Type B pancreatic cell (in vitro differentiated cells): ENCODE measurements at regions not wholly inside any gene's neighbourhood (a gene's known extent, or its start where the extent isn't known, plus 50 kb on each side); places are given as distances from the start of the nearest gene placed in this dataset.

ENCODE experiments used
- DNase-seq: peaks from one replicate; pipeline ENCODE4 v3.0.0; 2021; ENCODE audit warnings: mixed read lengths; ENCODE audit not compliant: unreplicated experiment; ENCODE audit errors: extremely low spot score
- H3K27ac Mint-ChIP-seq: 2 replicates; pipeline ENCODE4 v1.8.0; 2021; ENCODE audit warnings: mild to moderate bottlenecking, mixed read lengths
- H3K27me3 Mint-ChIP-seq: 2 replicates; pipeline ENCODE4 v1.8.0; 2021; ENCODE audit warnings: mixed read lengths
- H3K36me3 Mint-ChIP-seq: 2 replicates; pipeline ENCODE4 v1.8.0; 2021; ENCODE audit warnings: mixed read lengths
- H3K4me1 Mint-ChIP-seq: one replicate; pipeline ENCODE4 v1.8.0; 2021; ENCODE audit warnings: mixed read lengths; ENCODE audit not compliant: unreplicated experiment
- H3K4me3 Mint-ChIP-seq: 2 replicates; pipeline ENCODE4 v1.8.0; 2021; ENCODE audit warnings: mild to moderate bottlenecking, mixed read lengths
- H3K9me3 Mint-ChIP-seq: 2 replicates; pipeline ENCODE4 v1.8.0; 2021; ENCODE audit warnings: mixed read lengths
- CTCF ChIP-seq: fragments of 200-600 bp; sonication (generic); conservative IDR thresholded peaks from 2 replicates; pipeline ENCODE4 v1.5.0; 2021; ENCODE audit warnings: antibody characterized with exemption, mild to moderate bottlenecking

DNA sequence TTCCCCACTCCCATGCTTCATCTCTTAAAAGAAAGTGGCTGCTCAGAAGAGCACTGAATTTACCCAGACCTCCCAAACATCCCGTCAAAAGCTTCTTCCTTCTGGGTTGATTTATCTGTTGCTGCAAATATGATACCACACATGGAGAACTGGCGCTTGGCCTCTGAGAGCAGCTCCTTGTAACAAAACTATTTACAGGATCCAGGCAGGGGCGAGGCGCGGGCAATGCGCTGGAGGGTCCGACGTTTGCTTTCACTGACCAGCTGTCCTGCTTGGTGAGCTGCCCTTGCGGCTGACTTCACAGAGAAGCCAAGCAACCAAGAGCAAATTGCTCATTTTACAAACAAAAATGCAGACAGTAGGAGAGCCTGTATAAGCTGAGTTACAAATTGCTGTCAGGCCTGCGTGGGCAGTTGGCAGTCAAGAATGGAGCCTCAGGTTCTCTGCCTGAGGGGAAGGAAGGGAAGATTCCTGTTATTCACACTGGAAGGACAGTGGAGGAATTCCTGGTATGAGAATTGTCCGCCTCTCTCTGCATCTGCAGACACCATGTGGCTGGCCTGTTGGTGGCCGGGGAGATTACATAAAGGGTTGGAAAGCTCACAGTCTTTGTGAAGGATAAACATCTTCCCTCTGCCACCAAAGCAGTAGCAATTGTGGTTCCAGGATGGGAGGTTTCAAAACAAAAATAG is 192.2 kb upstream of the LEF1 start:
- Mint-ChIP-seq H3K4me1 (peaks cover 30% of the 10 kb centered on the region), H3K36me3 (no peaks in the 10 kb centered on the region), H3K4me3 (peak overlapping the region; percentile 14), H3K27me3 (peaks cover 21% of the 10 kb centered on the region), H3K9me3 (no peaks in the 10 kb centered on the region), H3K27ac (peak overlapping the region; percentile 49)
- DNase-seq: no peak
- no peak for TF ChIP-seq CTCF

- no peak for TF ChIP-seq CTCF
- DNase-seq: no peak
- Mint-ChIP-seq H3K36me3 (no peaks in the 10 kb centered on the region), H3K9me3 (no peaks in the 10 kb centered on the region), H3K27me3 (peaks cover 25% of the 10 kb centered on the region), H3K4me3 (peak overlapping the region; percentile 15), H3K27ac (peak overlapping the region; percentile 30), H3K4me1 (peaks cover 36% of the 10 kb centered on the region)
These were observed 191.4 kb upstream of the LEF1 start for GRCh38 chr4:108359986-108360681.

GRCh38 chr4:108359130-108359985 is 190.6 kb upstream of the LEF1 start:
- no peak for DNase-seq
- Mint-ChIP-seq H3K27ac (peak overlapping the region; percentile 30), H3K36me3 (no peaks in the 10 kb centered on the region), H3K27me3 (peaks cover 24% of the 10 kb centered on the region), H3K9me3 (no peaks in the 10 kb centered on the region), H3K4me3 (no peak overlapping the region), H3K4me1 (peaks cover 37% of the 10 kb centered on the region)
- TF ChIP-seq CTCF: no peak

GRCh38 chr4:108355902-108356535 is 187.3 kb upstream of the LEF1 start:
- Mint-ChIP-seq H3K9me3 (no peaks in the 10 kb centered on the region), H3K4me3 (no peak overlapping the region), H3K27me3 (peaks cover 30% of the 10 kb centered on the region), H3K27ac (no peak overlapping the region), H3K4me1 (peaks cover 44% of the 10 kb centered on the region), H3K36me3 (no peaks in the 10 kb centered on the region)
- TF ChIP-seq CTCF: no peak
- DNase-seq: no peak

DNA sequence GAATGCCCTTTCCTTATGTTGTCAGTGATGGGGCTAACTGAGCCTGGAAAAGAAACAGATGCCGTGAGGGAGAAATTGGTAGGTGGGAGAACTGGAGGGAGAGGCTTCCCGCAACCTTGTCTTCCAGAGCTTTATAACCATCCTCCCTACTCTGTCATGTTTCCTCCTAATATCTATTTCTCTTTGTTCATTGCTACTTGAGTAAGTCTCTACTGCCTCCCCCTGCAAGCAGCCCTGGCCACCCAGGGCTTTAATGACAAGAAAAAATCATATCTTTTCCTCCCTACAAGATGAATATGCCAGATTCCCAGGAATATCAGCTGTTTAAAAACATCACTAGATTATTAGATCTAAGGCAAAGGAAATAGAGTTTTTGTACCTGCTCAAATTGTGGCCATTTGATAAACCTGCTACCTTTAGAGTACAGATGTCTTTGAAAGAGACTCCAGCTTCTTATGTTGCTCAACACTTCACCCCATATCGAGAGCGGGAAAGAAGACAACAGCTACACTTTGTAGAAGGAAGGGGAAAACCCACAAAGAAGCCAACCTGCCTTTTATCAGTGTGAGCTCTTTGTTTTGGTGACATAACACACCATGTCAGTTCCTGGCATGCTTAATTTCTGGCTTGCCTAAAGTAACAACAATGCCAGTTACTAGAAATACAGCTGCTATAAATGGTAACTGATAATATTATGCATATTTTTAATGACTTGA is 186.6 kb upstream of the LEF1 start:
- no peak overlapping the region for H3K4me3 Mint-ChIP-seq
- no peaks in the 10 kb centered on the region for H3K9me3 Mint-ChIP-seq
- TF ChIP-seq CTCF: no peak
- peaks cover 43% of the 10 kb centered on the region for H3K4me1 Mint-ChIP-seq
- H3K27me3 Mint-ChIP-seq: peaks cover 31% of the 10 kb centered on the region
- no peaks in the 10 kb centered on the region for H3K36me3 Mint-ChIP-seq
- no peak overlapping the region for H3K27ac Mint-ChIP-seq
- no peak for DNase-seq
